H1 (cell line): ENCODE measurements at regions not wholly inside any gene's neighbourhood (a gene's known extent, or its start where the extent isn't known, plus 50 kb on each side); places are given as distances from the start of the nearest gene placed in this dataset.

Experiments used
- CTCF ChIA-PET: fragments of 300-600 bp; sonication (Branson Sonifier 250); formaldehyde crosslinking; loops from one replicate; lab custom pipeline; 2021; ENCODE audit not compliant: partially characterized antibody; lab: Charles Lee
- POLR2A ChIA-PET: fragments of 300-600 bp; sonication (Branson Sonifier 250); formaldehyde crosslinking; loops from one replicate; lab custom pipeline; 2021; ENCODE audit warnings: inconsistent platforms; ENCODE audit not compliant: partially characterized antibody; lab: Charles Lee
- DNase-seq, 2 experiments: peaks; one replicate each; pipeline versions ENCODE4 v3.0.0 to v3.0.0-alpha.2; 2010 to 2022; ENCODE audit warnings: low spot score in 2 of 2, low read depth in 1 of 2, mixed read lengths in 1 of 2
- FAIRE-seq: peaks from 2 replicates; lab custom pipeline; 2011; peaks lifted over from hg19 to GRCh38; lab: Jason Lieb, UNC
- H2AFZ ChIP-seq: 2 replicates; pipeline ENCODE4 v1.8.1; 2012; ENCODE audit warnings: low read length, inconsistent platforms
- H2AK5ac ChIP-seq: 2 replicates; pipeline ENCODE4 v1.6.1; 2013; ENCODE audit warnings: low read depth, low read length
- H2BK120ac ChIP-seq: replicated peaks from 2 replicates; pipeline ENCODE3; 2013; ENCODE audit warnings: low read depth, low read length, inconsistent platforms
- H2BK12ac ChIP-seq: 2 replicates; pipeline ENCODE4 v1.6.1; 2013; ENCODE audit warnings: low read depth, low read length
- H2BK15ac ChIP-seq: 2 replicates; pipeline ENCODE4 v1.6.1; 2013; ENCODE audit warnings: low read length
- H2BK20ac ChIP-seq: 2 replicates; pipeline ENCODE4 v1.6.1; 2013; ENCODE audit warnings: low read length
- H2BK5ac ChIP-seq: 2 replicates; pipeline ENCODE4 v1.6.1; 2013; ENCODE audit warnings: low read depth, low read length
- H3K14ac ChIP-seq: 2 replicates; pipeline ENCODE4 v1.6.1; 2013; ENCODE audit warnings: inconsistent platforms; ENCODE audit not compliant: insufficient read length
- H3K18ac ChIP-seq: 2 replicates; pipeline ENCODE4 v1.6.1; 2013; ENCODE audit warnings: low read length; ENCODE audit errors: extremely low read depth
- H3K23ac ChIP-seq: 2 replicates; pipeline ENCODE4 v1.6.1; 2013; ENCODE audit warnings: inconsistent platforms; ENCODE audit not compliant: insufficient read length
- H3K23me2 ChIP-seq: 2 replicates; pipeline ENCODE4 v1.6.1; 2013; ENCODE audit warnings: low read depth, low read length
- H3K27ac ChIP-seq: 2 replicates; pipeline ENCODE4 v1.6.1; 2011; ENCODE audit warnings: low read depth, low read length, inconsistent platforms
- H3K27me3 ChIP-seq, 4 experiments: replicated peaks in 1 of 4; 1 replicate in 1 of 4; 2 replicates in 3 of 4; pipeline versions ENCODE4 v1.6.1 to v1.8.1; 2011 to 2013; ENCODE audit warnings: low read length in 3 of 4, mild to moderate bottlenecking in 3 of 4, inconsistent platforms in 2 of 4, mixed read lengths in 2 of 4, moderate library complexity in 1 of 4; ENCODE audit not compliant: control insufficient read depth in 3 of 4, insufficient read depth in 3 of 4; ENCODE audit errors: extremely low read depth in 1 of 4
- H3K36me3 ChIP-seq, 4 experiments: 2 replicates each; pipeline versions ENCODE4 v1.6.1 to v1.8.1; 2011 to 2013; ENCODE audit warnings: mild to moderate bottlenecking in 4 of 4, low read length in 3 of 4, moderate library complexity in 2 of 4, control low read depth in 1 of 4, inconsistent platforms in 1 of 4; ENCODE audit not compliant: insufficient read depth in 4 of 4, control insufficient read depth in 2 of 4
- H3K4ac ChIP-seq: replicated peaks from 2 replicates; pipeline ENCODE3; 2013; ENCODE audit warnings: low read length, low read depth, mixed read lengths, inconsistent platforms; ENCODE audit not compliant: insufficient read length
- H3K4me1 ChIP-seq, 4 experiments: replicated peaks in 1 of 4; 1 replicate in 1 of 4; 2 replicates in 3 of 4; pipeline versions ENCODE4 v1.6.1 to v1.8.1; 2011 to 2013; ENCODE audit warnings: low read length in 3 of 4, inconsistent platforms in 2 of 4, mixed read lengths in 1 of 4; ENCODE audit not compliant: insufficient read depth in 4 of 4, control insufficient read depth in 3 of 4
- H3K4me2 ChIP-seq, 2 experiments: 2 replicates each; pipeline versions ENCODE4 v1.6.1 to v1.8.1; 2011 to 2013; ENCODE audit warnings: low read depth in 2 of 2, low read length in 2 of 2, control low read depth in 1 of 2, inconsistent platforms in 1 of 2, mild to moderate bottlenecking in 1 of 2; ENCODE audit not compliant: insufficient read depth in 1 of 2
- H3K4me3 ChIP-seq, 4 experiments: fragments of 200-600, 300-600 bp in 1 of 4; sonication (generic), shearing (Covaris generic), sonication (Bioruptor Twin) in 1 of 4; 2 replicates each; pipeline versions ENCODE4 v1.5.1 to v1.8.1; 2011 to 2016; ENCODE audit warnings: low read length in 4 of 4, low read depth in 3 of 4, control low read depth in 2 of 4, inconsistent platforms in 2 of 4, mild to moderate bottlenecking in 2 of 4, mixed read lengths in 1 of 4, moderate library complexity in 1 of 4; ENCODE audit not compliant: insufficient read depth in 2 of 4; ENCODE audit errors: extremely low read depth in 1 of 4
- H3K56ac ChIP-seq: replicated peaks from 2 replicates; pipeline ENCODE3; 2013; ENCODE audit warnings: low read depth, mild to moderate bottlenecking, mixed read lengths, low read length, inconsistent platforms; ENCODE audit not compliant: insufficient read length
- H3K79me1 ChIP-seq: 2 replicates; pipeline ENCODE4 v1.6.1; 2013; ENCODE audit warnings: low read depth, low read length, control low read depth
- H3K79me2 ChIP-seq, 2 experiments: 2 replicates each; pipeline versions ENCODE4 v1.6.1 to v1.8.1; 2012 to 2013; ENCODE audit warnings: low read length in 2 of 2, mild to moderate bottlenecking in 2 of 2, inconsistent platforms in 1 of 2; ENCODE audit not compliant: insufficient read depth in 2 of 2, control insufficient read depth in 1 of 2
- H3K9ac ChIP-seq, 4 experiments: replicated peaks in 1 of 4; 1 replicate in 1 of 4; 2 replicates in 3 of 4; pipeline versions ENCODE4 v1.6.1 to v1.8.1; 2011 to 2013; ENCODE audit warnings: low read depth in 3 of 4, low read length in 3 of 4, control low read depth in 2 of 4, mild to moderate bottlenecking in 2 of 4, moderate library complexity in 2 of 4, inconsistent platforms in 1 of 4; ENCODE audit errors: extremely low read depth in 1 of 4
- H3K9me3 ChIP-seq, 2 experiments: 2 replicates each; pipeline versions ENCODE4 v1.6.1 to v1.8.1; 2012 to 2013; ENCODE audit warnings: mild to moderate bottlenecking in 2 of 2, moderate library complexity in 2 of 2, control low read depth in 1 of 2, inconsistent platforms in 1 of 2, low read depth in 1 of 2, low read length in 1 of 2, mixed read lengths in 1 of 2; ENCODE audit not compliant: insufficient read depth in 2 of 2
- H4K20me1 ChIP-seq, 2 experiments: replicated peaks in 1 of 2; 2 replicates each; pipeline versions ENCODE3 to v1.8.1; 2011 to 2013; ENCODE audit warnings: inconsistent platforms in 2 of 2, low read length in 2 of 2, mild to moderate bottlenecking in 1 of 2; ENCODE audit not compliant: insufficient read depth in 2 of 2, control insufficient read depth in 1 of 2
- H4K5ac ChIP-seq: 2 replicates; pipeline ENCODE4 v1.6.1; 2013; ENCODE audit warnings: low read length, low read depth, mixed read lengths, inconsistent platforms; ENCODE audit not compliant: insufficient read length
- H4K8ac ChIP-seq: 2 replicates; pipeline ENCODE4 v1.8.0; 2013; ENCODE audit warnings: mild to moderate bottlenecking, moderate library complexity, low read length, inconsistent platforms; ENCODE audit not compliant: insufficient read depth; ENCODE audit errors: extremely low read depth
- H4K91ac ChIP-seq: replicated peaks from 2 replicates; pipeline ENCODE3; 2013; ENCODE audit warnings: low read length, mixed read lengths, inconsistent platforms; ENCODE audit not compliant: insufficient read length
- ATF2 ChIP-seq: IDR thresholded peaks from 2 replicates; pipeline ENCODE4 v1.6.1; 2012; ENCODE audit warnings: low read length, inconsistent platforms
- BACH1 ChIP-seq: IDR thresholded peaks from 2 replicates; pipeline ENCODE4 v1.6.1; 2012; ENCODE audit warnings: low read length, improper control_type of control experiment
- CHD1 ChIP-seq: IDR thresholded peaks from 2 replicates; pipeline ENCODE4 v1.6.1; 2012; ENCODE audit warnings: low read depth, low read length, improper control_type of control experiment
- RXRA ChIP-seq: IDR thresholded peaks from 2 replicates; pipeline ENCODE4 v1.6.1; 2011; ENCODE audit warnings: low read depth, mild to moderate bottlenecking, low read length, moderate library complexity; ENCODE audit not compliant: insufficient read depth
- SP1 ChIP-seq: IDR thresholded peaks from 2 replicates; pipeline ENCODE4 v1.6.1; 2011; ENCODE audit warnings: low read depth, low read length
- WGBS, 2 experiments: shearing (Covaris generic) in 1 of 2; methylation state at CpG; one replicate each; pipeline versions ENCODE4 v1.1.6 to v1.1.7; 2013 to 2015; ENCODE audit warnings: low lambda C conversion rate in 2 of 2, mixed read lengths in 2 of 2, inconsistent platforms in 1 of 2, low coverage in 1 of 2, missing lambda C conversion rate in 1 of 2; ENCODE audit not compliant: insufficient replicate concordance in 2 of 2, insufficient coverage in 1 of 2, insufficient read length in 1 of 2; ENCODE audit errors: extremely low coverage in 1 of 2, missing lambda C conversion rate in 1 of 2; 5-methylcytosine and 5-hydroxymethylcytosine counted together

- no peaks in the 10 kb centered on the region for H3K4me1 ChIP-seq
- H3K14ac ChIP-seq: no peak overlapping the region
- H3K79me2 ChIP-seq: no peaks in the 10 kb centered on the region
- H2AFZ ChIP-seq: no peak overlapping the region
- no peak overlapping the region for H3K4me2 ChIP-seq
- H3K27me3 ChIP-seq: no peaks in the 10 kb centered on the region
- H3K18ac ChIP-seq: no peak overlapping the region
- no peak overlapping the region for H2BK20ac ChIP-seq
- H2BK5ac ChIP-seq: no peak overlapping the region
- H3K56ac ChIP-seq: no peak overlapping the region
- no peak overlapping the region for H2BK15ac ChIP-seq
- no peak overlapping the region for H2BK12ac ChIP-seq
- H3K4me3 ChIP-seq: no peak overlapping the region
- no peaks in the 10 kb centered on the region for H3K79me1 ChIP-seq
- no peak overlapping the region for H4K5ac ChIP-seq
- no peak overlapping the region for H3K23ac ChIP-seq
- no peak overlapping the region for H3K4ac ChIP-seq
- DNase-seq (no peak), FAIRE-seq (no peak)
- no peak overlapping the region for H4K8ac ChIP-seq
- 84% methylated on average over 3 of the region's 3 CpGs; no CpG with 5 or more reads in 1 of the 2 experiments for WGBS, 2 experiments
- no peak overlapping the region for H4K91ac ChIP-seq
- no peaks in the 10 kb centered on the region for H4K20me1 ChIP-seq
- no peak overlapping the region for H2BK120ac ChIP-seq
- H2AK5ac ChIP-seq: no peak overlapping the region
- POLR2A ChIA-PET: no interaction called here
- H3K23me2 ChIP-seq: no peaks in the 10 kb centered on the region
- H3K9ac ChIP-seq: no peak overlapping the region
- no peaks in the 10 kb centered on the region for H3K9me3 ChIP-seq
- CTCF ChIA-PET: no interaction called here
- H3K36me3 ChIP-seq: no peaks in the 10 kb centered on the region
- H3K27ac ChIP-seq: no peak overlapping the region
- no peak for TF ChIP-seq BACH1
- TF ChIP-seq RXRA: no peak
- no peak for TF ChIP-seq SP1
- no peak for TF ChIP-seq CHD1
- no peak for TF ChIP-seq ATF2
Measured at GRCh38 chr6:23732521-23732920, 393.5 kb upstream of the NRSN1 start.
